ENCODE measurements at regions not wholly inside any gene's neighbourhood (a gene's known extent, or its start where the extent isn't known, plus 50 kb on each side); places are given as distances from the start of the nearest gene placed in this dataset.

GRCh38 chr4:156018383-156018782 lies 64.7 kb upstream of the CTSO start:
- H3K27ac Mint-ChIP-seq = no peak overlapping the region
- no peak for DNase-seq

DNA sequence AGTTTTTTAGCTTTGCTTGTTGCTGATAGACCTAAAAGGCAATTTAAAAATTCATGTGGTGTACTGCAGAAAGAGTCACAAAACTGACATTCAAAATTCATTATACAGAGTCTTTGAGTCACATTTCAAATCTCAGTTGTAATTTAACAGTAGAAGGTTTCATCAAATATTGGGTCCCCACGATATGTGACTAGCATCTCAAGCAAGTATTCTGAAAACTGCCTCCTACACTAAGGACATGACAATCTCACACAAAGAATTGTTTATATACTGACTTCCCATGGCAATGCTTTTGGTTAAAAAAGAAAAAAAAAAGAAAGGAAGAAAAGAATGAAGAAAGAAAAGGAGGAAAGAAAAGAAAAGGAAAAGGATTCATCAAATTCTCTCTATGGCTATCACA lies 62.1 kb upstream of the CTSO start:
- H3K27me3 ChIP-seq (ENCODE audit: insufficient read depth, low read length) = no peaks in the 10 kb centered on the region
- H3K4me1 Mint-ChIP-seq = no peaks in the 10 kb centered on the region
- H3K4me1 ChIP-seq (ENCODE audit: insufficient read depth, low read length) = no peaks in the 10 kb centered on the region
- H3K27ac ChIP-seq (ENCODE audit: low read depth, low read length) = no peak overlapping the region
- H3K36me3 ChIP-seq (ENCODE audit: insufficient read depth, low read length) = no peaks in the 10 kb centered on the region
- POLR2A ChIA-PET (ENCODE audit: partially characterized antibody) = no interaction called here
- H3K4me3 ChIP-seq (ENCODE audit: low read length in 2 of 2) = no peak overlapping the region
- H3K4me3 Mint-ChIP-seq = no peak overlapping the region
- DNase-seq = no peak
- intact Hi-C loops (cut with micrococcal nuclease) = no loop called here
- H3K27ac Mint-ChIP-seq = no peak overlapping the region
- no peaks in the 10 kb centered on the region for H3K36me3 Mint-ChIP-seq
- H3K9me3 ChIP-seq (ENCODE audit: control insufficient read depth in 1 of 2, low read length in 2 of 2) = no peaks in the 10 kb centered on the region
- CTCF ChIA-PET (ENCODE audit: partially characterized antibody) = no interaction called here
- peaks cover 0 to 4% (median 0%) of the 10 kb centered on the region in 8 donors for H3K9me3 Mint-ChIP-seq
- peaks cover 0 to 1% of the 10 kb centered on the region in 2 donors for H3K27me3 Mint-ChIP-seq

More at GRCh38 chr4:156018383-156018782, 64.7 kb upstream of the CTSO start:
- Mint-ChIP-seq H3K9me3 (peaks cover 0 to 3% (median 0%) of the 10 kb centered on the region in 8 donors), H3K4me3 (no peak overlapping the region), H3K36me3 (no peaks in the 10 kb centered on the region), H3K4me1 (no peaks in the 10 kb centered on the region), H3K27me3 (no peaks in the 10 kb centered on the region)
- intact Hi-C loops (cut with micrococcal nuclease) = no loop called here
- POLR2A ChIA-PET (ENCODE audit: partially characterized antibody) = no interaction called here
- Histone ChIP-seq H3K27ac (ENCODE audit: low read depth, low read length) (no peak overlapping the region), H3K4me3 (ENCODE audit: low read length in 2 of 2) (no peak overlapping the region), H3K4me1 (ENCODE audit: insufficient read depth, low read length) (no peaks in the 10 kb centered on the region), H3K36me3 (ENCODE audit: insufficient read depth, low read length) (no peaks in the 10 kb centered on the region), H3K9me3 (ENCODE audit: control insufficient read depth in 1 of 2, low read length in 2 of 2) (no peaks in the 10 kb centered on the region), H3K27me3 (ENCODE audit: insufficient read depth, low read length) (no peaks in the 10 kb centered on the region)
- CTCF ChIA-PET (ENCODE audit: partially characterized antibody) = no interaction called here

DNA sequence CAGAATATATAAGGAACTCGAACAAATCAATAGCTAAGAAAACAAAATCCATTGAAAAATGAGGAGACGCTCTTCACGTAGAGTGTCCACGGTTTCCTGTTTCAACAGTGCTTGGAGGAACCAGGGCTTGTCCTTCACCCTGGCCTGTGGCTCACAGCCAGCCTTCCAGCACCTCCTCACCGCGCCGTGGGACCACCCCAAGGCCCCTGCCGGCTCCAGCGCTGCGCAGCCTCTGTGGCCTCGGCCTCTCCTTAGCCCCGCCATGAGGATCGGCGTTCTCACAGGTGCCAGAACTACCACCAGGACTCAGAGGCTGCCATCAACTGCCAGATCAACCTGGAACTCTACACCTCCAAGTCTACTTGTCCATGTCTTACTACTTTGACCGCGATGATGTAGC lies 52.5 kb upstream of the CTSO start:
- ChIA-PET CTCF (ENCODE audit: partially characterized antibody) (no interaction called here), POLR2A (ENCODE audit: partially characterized antibody) (no interaction called here)
- Mint-ChIP-seq H3K36me3 (no peaks in the 10 kb centered on the region), H3K4me1 (no peaks in the 10 kb centered on the region), H3K27ac (no peak overlapping the region), H3K27me3 (peaks cover 2% of the 10 kb centered on the region in 2 donors), H3K9me3 (peaks cover 0 to 9% (median 2%) of the 10 kb centered on the region in 8 donors), H3K4me3 (no peak overlapping the region)
- H3K4me3 ChIP-seq (ENCODE audit: low read length in 2 of 2) = no peak overlapping the region
- no peaks in the 10 kb centered on the region for H3K27me3 ChIP-seq (ENCODE audit: insufficient read depth, low read length)
- no peak overlapping the region for H3K27ac ChIP-seq (ENCODE audit: low read depth, low read length)
- intact Hi-C loops (cut with micrococcal nuclease) = no loop called here
- H3K4me1 ChIP-seq (ENCODE audit: insufficient read depth, low read length) = no peaks in the 10 kb centered on the region
- H3K9me3 ChIP-seq (ENCODE audit: control insufficient read depth in 1 of 2, low read length in 2 of 2) = no peaks in the 10 kb centered on the region
- no peaks in the 10 kb centered on the region for H3K36me3 ChIP-seq (ENCODE audit: insufficient read depth, low read length)
- DNase-seq = no peak
